IPS-18a (cell line): ENCODE measurements at regions not wholly inside any gene's neighbourhood (a gene's known extent, or its start where the extent isn't known, plus 50 kb on each side); places are given as distances from the start of the nearest gene placed in this dataset.
"Not testable (repeated sequence)": the region's sequence is repeated elsewhere in the genome, so short reads cannot be mapped to it uniquely, and the experiment has no call there.

Source experiments
- H3K27ac ChIP-seq: one replicate; pipeline ENCODE4 v1.5.1; 2013; ENCODE audit warnings: low read length
- H3K27me3 ChIP-seq: one replicate; pipeline ENCODE4 v1.6.1; 2013; ENCODE audit warnings: mild to moderate bottlenecking, low read length; ENCODE audit not compliant: control insufficient read depth, insufficient read depth
- H3K36me3 ChIP-seq: one replicate; pipeline ENCODE4 v1.6.1; 2013; ENCODE audit warnings: low read depth, low read length; ENCODE audit not compliant: control insufficient read depth
- H3K4me1 ChIP-seq: one replicate; pipeline ENCODE4 v1.6.1; 2013; ENCODE audit warnings: low read depth, low read length; ENCODE audit not compliant: control insufficient read depth
- H3K4me3 ChIP-seq: one replicate; pipeline ENCODE4 v1.5.1; 2013; ENCODE audit warnings: low read length
- H3K9ac ChIP-seq: one replicate; pipeline ENCODE4 v1.6.1; 2013; ENCODE audit warnings: mild to moderate bottlenecking, low read length, moderate library complexity
- H3K9me3 ChIP-seq: one replicate; pipeline ENCODE4 v1.6.1; 2013; ENCODE audit warnings: low read depth, low read length; ENCODE audit not compliant: control insufficient read depth

GRCh38 chrX:112235547-112235946 is 153.0 kb upstream of the TRPC5 start:
- Histone ChIP-seq H3K36me3 (no peaks in the 10 kb centered on the region), H3K27me3 (no peaks in the 10 kb centered on the region), H3K9ac (no peak overlapping the region), H3K4me1 (no peaks in the 10 kb centered on the region), H3K4me3 (no peak overlapping the region), H3K9me3 (no peaks in the 10 kb centered on the region), H3K27ac (no peak overlapping the region)

DNA sequence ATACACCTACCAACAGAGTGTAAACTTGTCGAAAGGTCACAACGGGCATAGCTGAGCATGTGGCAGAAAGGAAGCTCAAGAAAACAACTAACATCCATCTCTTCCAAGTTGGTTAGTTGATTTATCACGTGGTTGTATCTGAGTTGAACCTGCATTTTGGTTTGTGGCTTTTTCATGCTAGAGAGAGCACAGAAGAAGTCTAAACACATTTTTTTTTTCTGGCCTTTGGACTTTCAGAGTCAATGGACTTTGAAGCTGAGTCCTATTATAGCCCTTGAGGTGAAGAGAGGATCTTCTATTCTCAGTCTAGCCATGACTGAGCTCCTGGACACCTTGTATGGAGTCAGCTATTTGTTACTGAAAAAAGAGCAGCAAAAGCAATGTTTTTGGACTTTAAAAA is 150.6 kb upstream of the TRPC5 start:
- no peaks in the 10 kb centered on the region for H3K27me3 ChIP-seq
- H3K4me3 ChIP-seq: no peak overlapping the region
- H3K9ac ChIP-seq: no peak overlapping the region
- no peaks in the 10 kb centered on the region for H3K36me3 ChIP-seq
- H3K4me1 ChIP-seq: no peaks in the 10 kb centered on the region
- H3K9me3 ChIP-seq: no peaks in the 10 kb centered on the region
- no peak overlapping the region for H3K27ac ChIP-seq

GRCh38 chrX:112226795-112227194 is 144.2 kb upstream of the TRPC5 start:
- not testable (repeated sequence) for H3K27me3 ChIP-seq, H3K36me3 ChIP-seq, H3K9ac ChIP-seq, H3K9me3 ChIP-seq, H3K4me1 ChIP-seq, H3K27ac ChIP-seq, H3K4me3 ChIP-seq

GRCh38 chrX:112223391-112223790 is 140.8 kb upstream of the TRPC5 start:
- Histone ChIP-seq H3K27me3 (no peaks in the 10 kb centered on the region), H3K4me1 (no peaks in the 10 kb centered on the region), H3K36me3 (no peaks in the 10 kb centered on the region), H3K9ac (no peak overlapping the region), H3K27ac (no peak overlapping the region), H3K9me3 (no peaks in the 10 kb centered on the region), H3K4me3 (no peak overlapping the region)

DNA sequence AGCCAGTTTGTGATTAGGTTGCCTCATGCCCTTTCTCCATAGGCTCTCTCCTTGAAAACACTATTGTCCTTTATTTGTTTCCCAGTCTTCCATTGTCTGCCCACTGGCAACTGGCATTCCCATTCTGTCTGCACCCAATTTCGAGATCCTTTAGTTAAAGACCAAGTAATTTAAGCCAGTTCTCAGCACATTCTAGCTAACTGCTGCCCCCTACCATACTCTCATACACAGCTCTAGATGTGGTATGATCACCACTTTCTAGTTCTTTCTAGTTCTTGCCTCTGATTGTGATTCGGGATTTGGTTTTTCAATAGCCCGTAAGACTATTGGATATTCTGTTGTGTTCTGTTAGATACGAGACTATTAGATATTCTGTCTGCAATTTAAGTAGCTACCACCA is 135.8 kb upstream of the TRPC5 start:
- Histone ChIP-seq H3K27me3 (no peaks in the 10 kb centered on the region), H3K4me1 (no peaks in the 10 kb centered on the region), H3K9me3 (no peaks in the 10 kb centered on the region), H3K9ac (no peak overlapping the region), H3K27ac (no peak overlapping the region), H3K4me3 (no peak overlapping the region), H3K36me3 (no peaks in the 10 kb centered on the region)

GRCh38 chrX:112211459-112211858 is 128.9 kb upstream of the TRPC5 start:
- no peaks in the 10 kb centered on the region for H3K4me1 ChIP-seq
- no peak overlapping the region for H3K4me3 ChIP-seq
- no peaks in the 10 kb centered on the region for H3K27me3 ChIP-seq
- H3K9me3 ChIP-seq: no peaks in the 10 kb centered on the region
- H3K27ac ChIP-seq: no peak overlapping the region
- H3K36me3 ChIP-seq: no peaks in the 10 kb centered on the region
- H3K9ac ChIP-seq: no peak overlapping the region

GRCh38 chrX:112197840-112198239 is 115.3 kb upstream of the TRPC5 start:
- no peak overlapping the region for H3K9ac ChIP-seq
- H3K9me3 ChIP-seq: no peaks in the 10 kb centered on the region
- H3K4me3 ChIP-seq: no peak overlapping the region
- no peaks in the 10 kb centered on the region for H3K4me1 ChIP-seq
- no peak overlapping the region for H3K27ac ChIP-seq
- H3K36me3 ChIP-seq: no peaks in the 10 kb centered on the region
- H3K27me3 ChIP-seq: no peaks in the 10 kb centered on the region

- no peak overlapping the region for H3K9ac ChIP-seq
- H3K27ac ChIP-seq: no peak overlapping the region
- no peaks in the 10 kb centered on the region for H3K27me3 ChIP-seq
- no peaks in the 10 kb centered on the region for H3K9me3 ChIP-seq
- no peaks in the 10 kb centered on the region for H3K4me1 ChIP-seq
- H3K36me3 ChIP-seq: no peaks in the 10 kb centered on the region
- H3K4me3 ChIP-seq: no peak overlapping the region
Observed at GRCh38 chrX:112190646-112191045, 108.1 kb upstream of the TRPC5 start.

DNA sequence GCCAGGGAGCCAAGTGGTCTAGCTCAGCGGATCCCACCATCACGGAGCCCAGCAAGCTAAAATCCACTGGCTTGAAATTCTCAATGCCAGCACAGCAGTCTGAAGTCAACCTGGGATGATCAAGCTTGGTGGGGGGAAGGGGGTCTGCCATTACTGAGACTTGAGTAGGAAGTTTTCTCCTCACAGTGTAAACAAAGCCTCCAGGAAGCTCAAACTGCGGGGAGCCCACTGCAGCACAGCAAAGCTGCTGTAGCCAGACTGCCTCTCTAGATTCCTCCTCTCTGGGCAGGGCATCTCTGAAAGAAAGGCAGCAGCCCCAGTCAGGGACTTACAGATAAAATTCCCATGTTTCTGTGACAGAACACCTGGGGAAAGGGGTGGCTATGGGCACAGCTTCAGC is 98.8 kb upstream of the TRPC5 start:
- not testable (repeated sequence) for H3K4me3 ChIP-seq, H3K4me1 ChIP-seq, H3K36me3 ChIP-seq, H3K9me3 ChIP-seq, H3K9ac ChIP-seq, H3K27ac ChIP-seq, H3K27me3 ChIP-seq

DNA sequence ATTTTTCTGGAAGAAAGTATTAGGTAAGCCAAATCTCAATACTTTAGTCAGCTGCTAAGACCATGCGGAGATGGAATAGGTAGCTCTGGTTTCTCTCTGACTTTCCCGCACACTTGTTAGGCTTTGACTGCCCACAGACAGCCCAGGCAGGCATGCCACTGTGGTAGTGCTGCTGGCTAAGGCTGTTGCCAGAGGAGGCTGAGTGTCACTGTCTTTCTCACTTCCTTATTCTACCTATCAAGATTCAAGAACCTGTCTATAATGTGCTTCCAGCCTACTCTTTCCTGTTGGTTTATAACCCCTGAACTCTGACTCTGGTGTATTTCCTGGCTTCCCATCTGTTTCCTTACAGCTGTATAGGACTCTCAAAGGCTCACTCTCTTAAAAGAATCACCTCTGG is 81.8 kb upstream of the TRPC5 start:
- Histone ChIP-seq H3K4me3 (no peak overlapping the region), H3K36me3 (no peaks in the 10 kb centered on the region), H3K4me1 (peaks cover 38% of the 10 kb centered on the region), H3K27ac (no peak overlapping the region), H3K27me3 (no peaks in the 10 kb centered on the region), H3K9me3 (no peaks in the 10 kb centered on the region), H3K9ac (no peak overlapping the region)

- H3K4me1 ChIP-seq: peaks cover 38% of the 10 kb centered on the region
- no peaks in the 10 kb centered on the region for H3K36me3 ChIP-seq
- no peaks in the 10 kb centered on the region for H3K9me3 ChIP-seq
- H3K4me3 ChIP-seq: no peak overlapping the region
- no peaks in the 10 kb centered on the region for H3K27me3 ChIP-seq
- H3K9ac ChIP-seq: no peak overlapping the region
- no peak overlapping the region for H3K27ac ChIP-seq
Observed at GRCh38 chrX:112163906-112164305, 81.3 kb upstream of the TRPC5 start.

DNA sequence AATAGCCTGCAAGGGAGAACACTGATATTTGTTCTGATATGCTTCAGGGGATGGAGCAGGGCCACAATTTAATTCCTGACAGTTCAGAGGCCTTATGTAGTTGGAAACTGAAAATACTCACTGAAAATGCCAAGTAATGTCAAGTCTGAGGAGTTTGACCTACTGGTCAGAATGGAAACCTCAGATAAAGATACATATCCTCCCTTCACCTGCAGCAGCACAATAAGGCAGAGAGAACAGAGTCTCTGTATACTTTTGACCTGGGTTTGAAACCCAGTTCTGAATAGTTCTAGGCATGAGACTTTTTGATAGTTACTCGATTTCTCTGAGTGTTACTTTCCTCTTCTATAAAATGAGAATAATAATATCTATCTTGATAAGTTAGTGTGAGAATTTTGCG is 65.8 kb upstream of the TRPC5 start:
- H3K36me3 ChIP-seq: no peaks in the 10 kb centered on the region
- H3K9me3 ChIP-seq: no peaks in the 10 kb centered on the region
- H3K27ac ChIP-seq: no peak overlapping the region
- H3K27me3 ChIP-seq: no peaks in the 10 kb centered on the region
- H3K4me3 ChIP-seq: no peak overlapping the region
- H3K4me1 ChIP-seq: peaks cover 4% of the 10 kb centered on the region
- H3K9ac ChIP-seq: no peak overlapping the region

GRCh38 chrX:112147206-112147605 is 64.6 kb upstream of the TRPC5 start:
- Histone ChIP-seq H3K36me3 (no peaks in the 10 kb centered on the region), H3K27ac (no peak overlapping the region), H3K9me3 (no peaks in the 10 kb centered on the region), H3K4me3 (no peak overlapping the region), H3K27me3 (no peaks in the 10 kb centered on the region), H3K4me1 (peaks cover 4% of the 10 kb centered on the region), H3K9ac (no peak overlapping the region)
